DOHH2 (cell line): ENCODE measurements at regions not wholly inside any gene's neighbourhood (a gene's known extent, or its start where the extent isn't known, plus 50 kb on each side); places are given as distances from the start of the nearest gene placed in this dataset.

Experiments
- H3F3A ChIP-seq: fragments of 200-600 bp; sonication (generic), shearing (Covaris generic); 2 replicates; pipeline ENCODE4 v1.6.0; 2016; ENCODE audit warnings: antibody characterized with exemption, mild to moderate bottlenecking; ENCODE audit not compliant: control insufficient read depth, insufficient read depth
- H3K27ac ChIP-seq: fragments of 200-600 bp; sonication (generic); 2 replicates; pipeline ENCODE4 v1.5.1; 2014; ENCODE audit warnings: low read depth, mild to moderate bottlenecking, low read length, moderate library complexity
- H3K27me3 ChIP-seq: fragments of 200-600 bp; sonication (generic); 2 replicates; pipeline ENCODE4 v1.6.1; 2014; ENCODE audit warnings: mild to moderate bottlenecking, low read length, mixed read lengths; ENCODE audit not compliant: control insufficient read depth
- H3K36me3 ChIP-seq: fragments of 200-600 bp; sonication (generic); 2 replicates; pipeline ENCODE4 v1.6.1; 2014; ENCODE audit warnings: mild to moderate bottlenecking, low read length, moderate library complexity, mixed read lengths; ENCODE audit not compliant: control insufficient read depth
- H3K4me1 ChIP-seq: fragments of 200-600 bp; sonication (generic); 2 replicates; pipeline ENCODE4 v1.6.1; 2014; ENCODE audit warnings: mild to moderate bottlenecking, low read length, mixed read lengths; ENCODE audit not compliant: control insufficient read depth
- H3K4me2 ChIP-seq: fragments of 200-600 bp; sonication (generic); 2 replicates; pipeline ENCODE4 v1.6.0; 2014; ENCODE audit warnings: mild to moderate bottlenecking, low read length, moderate library complexity
- H3K4me3 ChIP-seq: fragments of 200-600 bp; sonication (generic); 2 replicates; pipeline ENCODE4 v1.5.1; 2014; ENCODE audit warnings: mild to moderate bottlenecking, low read length, mixed read lengths
- H3K79me2 ChIP-seq: fragments of 200-600 bp; sonication (generic); 2 replicates; pipeline ENCODE4 v1.6.1; 2014; ENCODE audit warnings: mild to moderate bottlenecking, low read length, mixed read lengths; ENCODE audit not compliant: control insufficient read depth
- H3K9me2 ChIP-seq: fragments of 200-600 bp; sonication (generic); replicated peaks from 2 replicates; pipeline ENCODE4 v1.6.1; 2014; ENCODE audit warnings: mild to moderate bottlenecking, low read length, mixed read lengths; ENCODE audit not compliant: control insufficient read depth
- H3K9me3 ChIP-seq: fragments of 200-600 bp; sonication (generic); 2 replicates; pipeline ENCODE4 v1.6.1; 2014; ENCODE audit warnings: antibody characterized with exemption, low read length, mixed read lengths; ENCODE audit not compliant: control insufficient read depth, insufficient read depth
- H4K20me1 ChIP-seq: fragments of 200-600 bp; sonication (generic); 2 replicates; pipeline ENCODE4 v1.6.0; 2014; ENCODE audit warnings: low read depth, mild to moderate bottlenecking, antibody characterized with exemption, low read length, moderate library complexity; ENCODE audit not compliant: control insufficient read depth, insufficient read depth
- CTCF ChIP-seq: fragments of 200-600 bp; sonication (generic); IDR thresholded peaks from one replicate; pipeline ENCODE4 v1.5.1; 2014; ENCODE audit warnings: antibody characterized with exemption, mild to moderate bottlenecking, low read depth, low read length; ENCODE audit not compliant: poor library complexity, severe bottlenecking
- EZH2phosphoT487 ChIP-seq: fragments of 200-600 bp; sonication (generic); IDR thresholded peaks from 2 replicates; pipeline ENCODE4 v1.6.1; 2017; ENCODE audit warnings: borderline replicate concordance, mild to moderate bottlenecking, antibody characterized with exemption, low read length, moderate library complexity, mixed read lengths

GRCh38 chr1:163770265-163770664, 448.5 kb downstream of the NUF2 start:
- Histone ChIP-seq H3K4me2 (no peak overlapping the region), H3K4me1 (no peaks in the 10 kb centered on the region)

GRCh38 chr1:163771637-163772036, 449.9 kb downstream of the NUF2 start:
- Histone ChIP-seq H4K20me1 (no peaks in the 10 kb centered on the region), H3K4me1 (no peaks in the 10 kb centered on the region), H3K4me2 (no peak overlapping the region), H3K9me3 (no peaks in the 10 kb centered on the region), H3F3A (no peaks in the 10 kb centered on the region), H3K27ac (no peak overlapping the region), H3K79me2 (no peaks in the 10 kb centered on the region), H3K27me3 (no peaks in the 10 kb centered on the region), H3K9me2 (no peaks in the 10 kb centered on the region), H3K4me3 (no peak overlapping the region), H3K36me3 (no peaks in the 10 kb centered on the region)
- TF ChIP-seq CTCF: no peak

More at GRCh38 chr1:163770265-163770664, 448.5 kb downstream of the NUF2 start:
- no peak for TF ChIP-seq EZH2phosphoT487
- no peak for TF ChIP-seq CTCF
- Histone ChIP-seq H4K20me1 (no peaks in the 10 kb centered on the region), H3K36me3 (no peaks in the 10 kb centered on the region), H3K4me3 (no peak overlapping the region), H3F3A (no peaks in the 10 kb centered on the region), H3K27me3 (no peaks in the 10 kb centered on the region), H3K79me2 (no peaks in the 10 kb centered on the region), H3K9me3 (no peaks in the 10 kb centered on the region), H3K9me2 (no peaks in the 10 kb centered on the region), H3K27ac (no peak overlapping the region)

GRCh38 chr1:163772246-163772645, 450.5 kb downstream of the NUF2 start:
- no peaks in the 10 kb centered on the region for H3K4me1 ChIP-seq
- TF ChIP-seq EZH2phosphoT487 (no peak), CTCF (no peak)
- no peaks in the 10 kb centered on the region for H3K9me2 ChIP-seq
- H3K79me2 ChIP-seq: no peaks in the 10 kb centered on the region
- H3K36me3 ChIP-seq: no peaks in the 10 kb centered on the region
- no peaks in the 10 kb centered on the region for H3K27me3 ChIP-seq
- no peaks in the 10 kb centered on the region for H3K9me3 ChIP-seq
- H3F3A ChIP-seq: no peaks in the 10 kb centered on the region
- no peaks in the 10 kb centered on the region for H4K20me1 ChIP-seq
- H3K27ac ChIP-seq: no peak overlapping the region
- H3K4me2 ChIP-seq: no peak overlapping the region
- H3K4me3 ChIP-seq: no peak overlapping the region

- H3K9me3 ChIP-seq: no peaks in the 10 kb centered on the region
- no peaks in the 10 kb centered on the region for H3K9me2 ChIP-seq
- H3K27ac ChIP-seq: no peak overlapping the region
- H3K27me3 ChIP-seq: no peaks in the 10 kb centered on the region
- no peaks in the 10 kb centered on the region for H3K36me3 ChIP-seq
- H3K4me3 ChIP-seq: no peak overlapping the region
- H3K79me2 ChIP-seq: no peaks in the 10 kb centered on the region
- no peaks in the 10 kb centered on the region for H4K20me1 ChIP-seq
- no peak overlapping the region for H3K4me2 ChIP-seq
- no peaks in the 10 kb centered on the region for H3K4me1 ChIP-seq
- no peak for TF ChIP-seq EZH2phosphoT487
- no peak for TF ChIP-seq CTCF
- H3F3A ChIP-seq: no peaks in the 10 kb centered on the region
Observed at GRCh38 chr1:163773396-163773795, 451.6 kb downstream of the NUF2 start.
